ENCODE measurements at regions not wholly inside any gene's neighbourhood (a gene's known extent, or its start where the extent isn't known, plus 50 kb on each side); places are given as distances from the start of the nearest gene placed in this dataset.

GRCh38 chr2:147037048-147037447, 807.8 kb upstream of the ACVR2A start (continued):
- TF ChIP-seq ZNF146 (tag by site-specific recombination; IDR thresholded peaks at IDR 0.05) (no peak), ZNF510 (tag by site-specific recombination; IDR thresholded peaks at IDR 0.05; ENCODE audit: insufficient replicate concordance) (no peak)

GRCh38 chr2:147033044-147033443, 811.8 kb upstream of the ACVR2A start:
- Histone ChIP-seq H3K9me3 (ENCODE audit: control insufficient read depth, insufficient read depth, low read depth, low read length) (no peaks in the 10 kb centered on the region), H3K4me3 (ENCODE audit: low read depth, low read length) (no peak overlapping the region), H3K4me1 (ENCODE audit: control insufficient read depth, insufficient read depth, low read length) (peaks cover 18% of the 10 kb centered on the region), H3K27ac (ENCODE audit: extremely low read depth, low read depth, low read length) (no peak overlapping the region), H3K36me3 (ENCODE audit: control insufficient read depth in 2 of 2, insufficient read depth in 1 of 2, low read length in 2 of 2) (no peaks in the 10 kb centered on the region)
- POLR2A ChIA-PET: interaction anchor here (0.9 kb wide), 1 partner anchor 10 kb away, joined by 3 read pairs; no protein-coding TSS in a partner anchor
- TF ChIP-seq ZEB2 (tag by site-specific recombination; IDR thresholded peaks at IDR 0.05) (no peak), ZNF777 (tag by site-specific recombination; IDR thresholded peaks at IDR 0.05; ENCODE audit: borderline replicate concordance) (no peak), RBAK (tag by site-specific recombination; IDR thresholded peaks at IDR 0.05) (no peak), ZNF223 (tag by site-specific recombination; IDR thresholded peaks at IDR 0.05) (no peak), ZNF830 (tag by site-specific recombination; IDR thresholded peaks at IDR 0.05; ENCODE audit: low read depth) (no peak), ZBTB7A (tag by site-specific recombination; IDR thresholded peaks at IDR 0.05; ENCODE audit: low read depth) (no peak), ZNF350 (tag by site-specific recombination; IDR thresholded peaks at IDR 0.05) (no peak), ZNF24 (tag by site-specific recombination; IDR thresholded peaks at IDR 0.05) (no peak), ZNF610 (tag by site-specific recombination; IDR thresholded peaks at IDR 0.05; ENCODE audit: borderline replicate concordance) (no peak), ZBTB10 (tag by site-specific recombination; IDR thresholded peaks at IDR 0.05) (no peak), PATZ1 (tag by site-specific recombination; IDR thresholded peaks at IDR 0.05) (no peak), ZNF157 (tag by site-specific recombination; IDR thresholded peaks at IDR 0.05) (no peak), GLI4 (tag by site-specific recombination; IDR thresholded peaks at IDR 0.05) (no peak), SP2 (tag by site-specific recombination; IDR thresholded peaks at IDR 0.05) (no peak), ZNF704 (tag by site-specific recombination; IDR thresholded peaks at IDR 0.05) (no peak), HOXD13 (CRISPR knock-in tag; IDR thresholded peaks at IDR 0.05; ENCODE audit: borderline replicate concordance) (no peak)
- TF ChIP-seq, protein P1, sequence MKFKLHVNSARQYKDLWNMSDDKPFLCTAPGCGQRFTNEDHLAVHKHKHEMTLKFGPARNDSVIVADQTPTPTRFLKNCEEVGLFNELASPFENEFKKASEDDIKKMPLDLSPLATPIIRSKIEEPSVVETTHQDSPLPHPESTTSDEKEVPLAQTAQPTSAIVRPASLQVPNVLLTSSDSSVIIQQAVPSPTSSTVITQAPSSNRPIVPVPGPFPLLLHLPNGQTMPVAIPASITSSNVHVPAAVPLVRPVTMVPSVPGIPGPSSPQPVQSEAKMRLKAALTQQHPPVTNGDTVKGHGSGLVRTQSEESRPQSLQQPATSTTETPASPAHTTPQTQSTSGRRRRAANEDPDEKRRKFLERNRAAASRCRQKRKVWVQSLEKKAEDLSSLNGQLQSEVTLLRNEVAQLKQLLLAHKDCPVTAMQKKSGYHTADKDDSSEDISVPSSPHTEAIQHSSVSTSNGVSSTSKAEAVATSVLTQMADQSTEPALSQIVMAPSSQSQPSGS (tag by site-specific recombination; IDR thresholded peaks at IDR 0.05; ENCODE audit: low read depth): no peak
- TF ChIP-seq, protein P2, sequence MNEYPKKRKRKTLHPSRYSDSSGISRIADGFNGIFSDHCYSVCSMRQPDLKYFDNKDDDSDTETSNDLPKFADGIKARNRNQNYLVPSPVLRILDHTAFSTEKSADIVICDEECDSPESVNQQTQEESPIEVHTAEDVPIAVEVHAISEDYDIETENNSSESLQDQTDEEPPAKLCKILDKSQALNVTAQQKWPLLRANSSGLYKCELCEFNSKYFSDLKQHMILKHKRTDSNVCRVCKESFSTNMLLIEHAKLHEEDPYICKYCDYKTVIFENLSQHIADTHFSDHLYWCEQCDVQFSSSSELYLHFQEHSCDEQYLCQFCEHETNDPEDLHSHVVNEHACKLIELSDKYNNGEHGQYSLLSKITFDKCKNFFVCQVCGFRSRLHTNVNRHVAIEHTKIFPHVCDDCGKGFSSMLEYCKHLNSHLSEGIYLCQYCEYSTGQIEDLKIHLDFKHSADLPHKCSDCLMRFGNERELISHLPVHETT (tag by site-specific recombination; IDR thresholded peaks at IDR 0.05): no peak
- TF ChIP-seq, protein P3, sequence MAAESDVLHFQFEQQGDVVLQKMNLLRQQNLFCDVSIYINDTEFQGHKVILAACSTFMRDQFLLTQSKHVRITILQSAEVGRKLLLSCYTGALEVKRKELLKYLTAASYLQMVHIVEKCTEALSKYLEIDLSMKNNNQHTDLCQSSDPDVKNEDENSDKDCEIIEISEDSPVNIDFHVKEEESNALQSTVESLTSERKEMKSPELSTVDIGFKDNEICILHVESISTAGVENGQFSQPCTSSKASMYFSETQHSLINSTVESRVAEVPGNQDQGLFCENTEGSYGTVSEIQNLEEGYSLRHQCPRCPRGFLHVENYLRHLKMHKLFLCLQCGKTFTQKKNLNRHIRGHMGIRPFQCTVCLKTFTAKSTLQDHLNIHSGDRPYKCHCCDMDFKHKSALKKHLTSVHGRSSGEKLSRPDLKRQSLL (tag by site-specific recombination; IDR thresholded peaks at IDR 0.05): no peak
- CTCF ChIA-PET: no interaction called here

All from HEK293 (cell line).